Putamen (tissue), 1 donor: ENCODE measurements at regions not wholly inside any gene's neighbourhood (a gene's known extent, or its start where the extent isn't known, plus 50 kb on each side); places are given as distances from the start of the nearest gene placed in this dataset.

Source experiments
- DNase-seq: peaks from one replicate; pipeline ENCODE4 v3.0.0-alpha.2; 2016; ENCODE audit warnings: low spot score

DNA sequence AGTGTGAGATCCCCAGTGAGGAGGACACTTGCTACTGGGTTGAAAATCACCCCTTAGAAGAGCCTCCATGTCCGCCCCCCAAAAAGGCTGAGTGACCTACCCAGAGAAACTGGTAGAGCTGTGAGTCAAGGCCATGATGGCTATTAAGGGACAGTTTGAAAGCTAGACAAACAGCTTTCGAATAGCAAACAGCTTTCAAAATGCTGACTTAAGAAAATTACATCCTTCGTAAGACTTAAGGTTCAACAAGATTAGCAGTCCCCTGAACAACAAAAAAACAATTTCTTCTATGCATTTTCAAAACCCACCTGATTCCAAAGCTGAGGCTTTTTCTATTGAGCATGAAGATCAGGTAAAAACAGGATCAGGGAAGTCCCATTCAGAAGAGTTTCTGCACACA, 269.7 kb upstream of the SOX2 start:
- no peak for DNase-seq

DNA sequence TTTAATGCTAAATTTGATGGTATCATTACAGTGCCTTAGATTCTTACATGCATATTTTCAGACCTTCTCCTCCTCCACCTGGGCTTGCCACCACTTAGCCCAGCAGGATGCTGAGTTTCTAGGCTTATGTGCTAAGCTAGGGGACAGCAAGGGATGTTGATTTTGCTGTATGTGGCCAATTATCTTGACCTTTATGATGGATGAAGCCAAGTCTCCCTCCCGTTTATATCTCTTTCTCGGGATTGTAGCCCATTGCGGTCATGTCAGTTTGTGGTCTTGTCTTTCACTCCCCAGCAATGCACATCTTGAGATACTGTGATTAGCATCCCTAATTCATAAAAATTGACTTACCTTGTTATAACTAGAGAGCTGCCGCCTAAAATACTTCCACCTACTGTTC, 278.7 kb upstream of the SOX2 start:
- no peak for DNase-seq

DNA sequence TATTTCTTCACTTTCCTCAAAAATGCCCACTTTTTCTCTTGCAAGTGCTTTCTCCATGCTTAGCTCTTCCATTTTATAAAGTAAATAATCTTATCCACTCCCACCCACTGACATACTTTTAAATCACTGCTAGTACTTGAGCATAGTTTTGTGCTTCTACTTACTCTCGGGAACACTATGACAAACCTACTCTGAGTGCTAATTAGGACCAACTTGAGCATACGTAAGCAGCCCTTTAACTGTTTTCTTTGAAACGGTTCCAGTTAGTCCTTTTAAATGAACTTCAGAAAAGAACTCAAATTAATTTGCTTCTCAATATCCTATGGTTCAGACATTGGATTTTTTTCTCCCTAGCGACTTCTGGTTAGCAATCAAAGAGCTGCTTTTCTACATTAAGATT, 280.0 kb upstream of the SOX2 start:
- peak; percentile 59 for DNase-seq

DNA sequence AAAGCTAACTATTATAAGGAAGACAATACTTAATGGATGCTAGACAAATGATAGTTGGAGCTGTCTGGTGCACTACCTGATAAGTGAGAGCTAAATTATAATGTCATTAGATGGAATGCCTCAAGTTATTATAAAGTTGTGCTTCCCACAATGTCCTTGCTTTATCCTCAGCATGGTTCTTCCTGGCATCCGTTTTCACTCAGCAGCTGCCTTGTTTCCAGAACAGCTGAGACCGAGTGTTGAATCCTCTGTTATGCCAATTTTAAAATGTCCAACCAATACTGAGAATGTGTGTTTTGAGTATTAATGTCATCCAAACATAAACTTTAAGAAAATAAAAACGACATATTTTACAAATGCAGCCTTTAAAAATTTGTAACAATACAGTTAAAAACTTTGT, 286.7 kb upstream of the SOX2 start:
- DNase-seq = no peak

DNA sequence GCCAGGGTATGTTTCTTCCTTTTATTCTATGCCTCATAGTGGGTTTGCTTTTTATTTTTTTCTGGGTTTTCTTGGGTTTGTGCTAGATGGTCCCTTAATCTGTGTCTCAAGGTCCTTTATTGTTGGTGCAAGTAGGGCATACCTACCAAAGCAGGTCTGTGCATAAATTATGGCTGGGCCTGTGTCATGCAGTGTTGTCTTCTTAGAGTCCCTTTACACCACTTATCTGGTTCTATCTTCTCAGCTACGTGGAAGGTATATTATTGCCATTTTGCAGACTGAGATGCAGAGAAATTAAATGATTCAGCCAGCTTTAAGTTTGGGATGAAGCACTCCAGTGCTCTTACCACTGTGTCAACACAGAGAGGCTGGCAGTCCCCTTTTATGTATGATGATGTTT, 293.5 kb upstream of the SOX2 start:
- no peak for DNase-seq

DNA sequence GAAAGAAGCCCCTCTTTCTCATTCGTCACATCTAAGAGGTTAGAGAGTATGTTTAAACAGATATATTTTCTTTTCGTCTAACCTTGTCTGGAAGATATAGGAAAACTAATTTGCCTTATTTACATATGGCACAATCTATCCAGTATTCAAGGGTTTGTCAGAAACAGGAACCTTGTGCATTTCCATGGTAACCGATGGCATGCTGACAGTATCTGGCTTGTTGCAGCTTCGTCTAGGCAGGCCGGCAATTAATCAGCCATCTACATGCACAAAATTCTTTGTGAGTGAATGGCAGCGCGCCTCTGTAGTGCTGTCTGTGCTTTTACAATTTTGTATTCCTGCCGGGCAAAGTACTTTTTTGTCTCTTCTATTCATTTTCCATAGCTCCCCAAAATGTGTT, 294.0 kb upstream of the SOX2 start:
- peak; percentile 37 for DNase-seq

DNA sequence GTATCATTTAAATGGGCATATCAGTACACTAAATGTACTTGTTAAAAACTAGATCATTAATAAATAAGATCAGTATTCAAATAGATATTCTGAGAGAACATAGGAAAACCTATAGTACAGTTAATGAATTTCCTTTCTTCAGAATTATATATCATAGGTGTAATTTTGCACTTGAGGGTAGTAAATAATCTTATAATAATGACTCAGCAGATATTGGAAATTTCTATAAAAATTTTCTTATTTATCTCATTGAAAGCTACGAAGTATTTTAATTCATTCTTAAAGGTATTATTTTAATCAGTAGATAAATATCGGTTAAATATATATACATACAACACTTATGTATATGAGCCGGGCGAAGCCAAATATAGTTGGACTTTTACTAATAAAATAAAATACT, 300.9 kb upstream of the SOX2 start:
- DNase-seq = no peak

DNA sequence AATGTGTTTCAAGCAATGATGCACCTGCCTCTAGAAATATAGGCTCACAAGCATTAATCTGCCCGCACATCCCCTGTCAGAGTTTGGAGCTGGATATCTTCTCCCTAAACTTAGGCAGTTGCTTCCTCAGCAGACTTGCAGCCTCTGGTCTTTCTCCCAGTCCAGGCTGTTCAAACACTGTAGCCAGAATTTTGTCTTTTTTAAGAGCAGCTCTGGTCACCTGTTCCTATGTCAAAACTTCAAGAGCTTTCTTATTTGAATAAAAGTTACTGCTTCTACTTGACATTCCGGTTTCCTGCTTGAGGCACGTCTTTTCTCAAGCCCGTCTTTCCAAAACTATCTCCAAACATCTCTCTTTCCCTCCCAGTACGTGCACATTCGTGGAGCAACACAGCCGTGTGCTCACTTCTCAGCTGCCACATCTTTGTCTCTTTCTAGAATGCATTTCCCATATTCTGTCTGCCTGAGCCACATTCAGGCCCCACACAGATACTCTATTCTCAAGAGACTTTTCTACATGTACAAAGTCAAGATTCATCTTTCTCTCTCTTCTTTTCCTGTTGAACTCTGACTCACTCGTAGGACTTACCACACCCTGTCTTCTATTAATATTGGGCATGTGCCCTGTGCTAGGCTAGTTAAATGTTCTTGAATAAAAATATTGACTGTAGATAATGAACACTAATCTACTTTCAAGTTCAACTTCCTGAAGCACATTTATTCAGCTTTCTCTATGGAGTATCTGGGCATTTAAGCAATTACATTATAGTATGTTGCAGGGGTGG, 307.7 kb upstream of the SOX2 start:
- no peak for DNase-seq

DNA sequence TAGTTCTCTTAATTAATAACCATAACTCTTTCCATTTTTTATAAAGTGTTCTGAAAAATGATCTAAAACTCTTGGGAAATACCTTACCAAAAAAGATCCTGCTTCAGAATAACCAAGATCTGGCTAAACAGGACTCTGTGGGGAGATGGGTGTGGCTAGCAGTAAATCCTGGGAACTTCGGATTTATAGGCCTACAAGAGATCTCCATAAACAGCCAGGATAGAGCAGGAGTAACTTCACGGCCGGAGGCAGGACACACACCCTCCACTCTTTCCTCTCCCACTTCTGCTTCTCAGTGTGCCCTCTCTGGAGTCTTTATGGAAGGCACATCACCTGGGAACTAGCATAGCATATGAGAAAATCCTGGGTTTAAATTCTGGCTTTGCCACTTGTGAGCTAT, 309.4 kb upstream of the SOX2 start:
- no peak for DNase-seq

DNA sequence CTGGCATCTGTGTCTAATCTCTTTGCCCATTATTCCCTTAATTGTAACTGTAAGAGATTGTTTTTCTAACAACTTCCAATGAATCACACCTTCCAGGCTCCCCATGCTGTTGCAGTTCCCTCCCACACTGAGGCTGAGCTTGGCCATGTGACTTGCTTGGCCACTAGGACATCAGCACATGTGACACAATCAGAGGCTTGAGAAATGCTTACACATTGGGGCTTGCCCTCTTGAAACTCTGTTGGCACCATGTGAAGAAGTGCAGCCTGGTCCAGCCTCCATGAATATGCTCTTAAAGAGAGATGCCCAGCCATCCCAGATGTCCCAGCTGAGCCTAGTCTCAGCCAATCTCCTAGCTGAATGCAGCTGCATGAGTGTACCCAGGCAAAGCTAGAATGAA, 326.8 kb upstream of the SOX2 start:
- no peak for DNase-seq

DNA sequence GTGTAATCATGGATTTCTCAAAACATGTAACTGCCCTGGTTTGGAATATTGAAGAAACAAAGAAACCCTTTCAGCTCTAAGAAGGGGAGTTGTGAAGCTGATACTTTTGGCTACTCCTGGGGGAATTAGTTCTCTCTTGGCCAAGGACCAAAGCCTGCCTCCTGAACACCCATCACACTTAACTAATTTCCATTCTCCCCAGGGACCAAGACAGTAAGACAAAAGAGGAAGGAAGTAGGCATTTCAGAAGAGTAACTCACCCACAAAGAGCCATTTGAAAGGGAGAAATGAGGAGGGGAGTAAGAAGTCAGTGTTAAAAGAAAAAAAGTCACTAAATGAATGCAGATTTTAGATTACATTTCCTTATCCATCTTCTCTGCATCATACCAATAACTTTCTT, 328.0 kb upstream of the SOX2 start:
- no peak for DNase-seq

DNA sequence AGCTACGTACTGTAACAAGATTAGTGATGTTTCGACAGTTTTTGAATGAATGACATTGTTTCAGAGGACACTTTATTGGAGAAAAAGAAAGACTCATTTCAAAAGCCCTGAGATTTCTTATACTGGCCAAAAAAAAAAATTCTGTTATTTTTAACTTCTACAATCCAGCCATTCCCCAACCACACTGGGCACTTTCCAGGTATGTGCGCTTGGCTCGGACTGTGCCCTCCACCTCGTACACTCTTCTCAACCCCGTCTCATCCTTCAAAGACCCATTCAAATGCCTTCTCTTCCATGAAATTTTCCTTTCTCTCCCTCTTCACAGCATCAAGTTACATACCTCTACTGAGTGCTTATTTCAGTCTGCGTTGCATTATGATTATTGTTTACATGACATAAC, 328.5 kb upstream of the SOX2 start:
- no peak for DNase-seq

DNA sequence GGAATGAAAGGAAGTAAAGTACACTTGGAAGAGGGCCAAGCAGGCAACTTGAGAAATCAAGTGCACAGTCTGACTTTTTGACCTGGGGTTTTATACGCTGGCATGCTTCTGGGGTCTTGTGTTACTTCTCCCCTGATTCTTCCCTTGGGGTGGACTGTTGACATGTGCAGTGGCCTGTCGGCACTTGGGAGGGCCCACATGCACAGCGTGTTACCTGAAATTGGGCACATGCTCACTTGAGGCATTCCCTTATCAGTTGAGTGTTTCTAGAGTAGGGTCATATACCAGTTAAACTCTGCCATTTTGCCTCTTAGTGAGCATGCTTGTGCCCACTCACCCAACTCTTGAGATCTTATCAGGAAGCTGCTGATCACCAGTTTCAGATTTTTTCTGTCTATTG, 329.1 kb upstream of the SOX2 start:
- DNase-seq = no peak

DNA sequence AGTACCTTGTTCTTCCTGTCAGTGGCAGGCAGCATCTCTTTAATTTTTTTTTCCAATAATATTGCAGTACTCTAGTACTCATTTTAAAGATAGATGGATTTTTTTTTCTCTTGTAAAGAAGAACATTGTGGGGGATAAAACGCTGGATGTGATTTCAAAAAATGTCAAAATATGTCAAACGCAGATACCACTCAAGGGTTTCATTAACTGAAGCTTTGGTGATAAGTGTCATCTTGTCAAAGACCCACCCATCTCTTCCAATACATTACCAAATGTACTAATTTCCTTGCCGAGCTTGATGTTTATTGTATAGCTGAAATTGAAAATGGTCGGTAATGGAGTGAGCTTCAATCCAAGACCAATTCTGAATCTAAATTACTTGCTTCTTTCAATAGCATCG, 332.4 kb upstream of the SOX2 start:
- DNase-seq = no peak

DNA sequence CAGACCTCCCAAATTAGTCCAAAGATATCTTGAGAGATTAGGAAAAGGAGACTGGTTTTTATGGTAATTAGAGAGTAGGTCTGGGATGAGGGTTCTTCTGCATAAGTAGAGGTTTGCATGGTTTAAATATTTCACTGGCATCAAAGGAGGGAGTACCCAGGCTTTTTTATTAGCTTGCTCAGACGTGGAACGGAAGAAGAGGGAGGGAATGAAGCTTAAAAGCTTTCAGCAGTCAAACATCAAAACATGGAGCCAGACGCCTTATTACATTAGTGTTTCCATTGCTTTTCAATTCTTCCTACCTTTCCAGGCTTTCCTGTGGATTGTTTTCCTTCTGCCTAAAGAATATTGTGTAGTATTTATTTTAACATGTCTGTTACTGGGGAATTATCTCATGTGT, 342.1 kb upstream of the SOX2 start:
- DNase-seq = no peak

DNA sequence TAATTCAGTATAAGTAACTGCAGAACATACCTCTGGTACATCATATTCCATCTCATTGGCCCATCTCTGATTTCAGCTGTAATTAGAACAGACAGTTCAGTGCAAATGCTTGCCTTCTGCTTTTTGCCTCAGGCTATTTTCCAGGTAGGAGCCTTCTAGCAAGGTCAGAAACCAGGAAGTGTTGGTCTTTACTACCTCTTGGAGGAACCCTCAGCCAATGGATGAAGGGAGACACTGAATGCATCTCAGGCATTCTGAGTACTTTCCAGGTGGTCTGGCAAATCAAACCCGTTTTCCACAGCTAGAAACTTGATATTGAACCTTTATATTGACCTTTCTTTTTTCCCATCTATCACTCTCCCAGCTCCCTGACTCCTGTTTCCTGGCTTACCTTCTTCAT, 348.5 kb upstream of the SOX2 start:
- DNase-seq = no peak

DNA sequence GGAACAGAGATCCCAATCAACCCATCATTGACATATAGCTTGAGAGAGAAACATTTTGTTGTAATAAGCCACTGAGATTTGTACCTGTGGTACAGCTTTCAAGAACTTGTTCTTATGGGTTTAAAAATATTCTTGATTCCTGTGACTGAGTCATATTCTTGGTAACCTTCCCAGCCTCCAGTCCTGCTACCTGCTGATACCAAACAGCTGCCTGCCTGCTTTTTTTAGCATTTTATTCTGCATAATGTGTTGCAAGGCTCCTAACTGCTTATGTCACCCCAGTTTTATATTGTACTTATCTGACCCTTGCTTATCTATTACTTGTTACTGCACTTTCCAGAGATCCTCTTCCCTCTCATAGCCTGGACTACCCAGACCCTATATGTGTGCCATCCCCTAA, 349.3 kb upstream of the SOX2 start:
- DNase-seq = peak; percentile 59

DNA sequence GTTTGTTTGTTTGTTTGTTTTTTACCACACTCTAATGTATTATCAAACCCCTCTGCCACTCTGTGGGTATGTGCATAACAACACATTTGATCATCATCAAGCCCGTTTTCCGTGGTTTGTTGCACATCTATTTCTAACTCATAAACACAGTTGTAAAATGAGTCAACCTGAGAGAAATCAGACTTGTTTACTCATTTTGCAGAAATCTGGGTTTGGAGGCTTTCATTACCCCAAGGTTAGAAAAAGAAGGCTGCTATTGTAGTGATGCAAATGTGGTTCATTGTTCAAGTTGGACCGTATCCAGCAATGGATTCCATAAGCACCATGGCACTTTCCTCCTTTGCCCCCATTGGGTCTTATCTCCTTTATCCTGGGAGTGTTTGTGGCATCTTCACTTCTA, 353.2 kb upstream of the SOX2 start:
- no peak for DNase-seq

DNA sequence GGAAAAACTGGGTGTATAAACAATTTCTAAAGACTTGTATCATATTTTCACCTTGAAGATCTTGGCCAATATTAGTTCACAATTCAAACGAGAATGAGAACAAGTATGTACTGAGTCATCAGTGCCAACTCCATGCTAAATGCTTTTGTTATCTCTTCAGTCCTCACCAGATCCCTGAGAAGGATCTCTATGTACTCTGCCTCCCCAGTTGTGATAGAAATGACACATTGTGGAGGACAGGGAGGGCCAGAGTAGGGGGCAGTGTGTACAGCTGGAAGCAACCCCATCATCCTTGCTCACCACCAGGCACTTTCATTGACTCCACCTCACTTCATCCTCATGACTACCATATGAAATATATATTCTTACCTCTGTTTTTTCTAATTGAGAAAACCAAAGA, 353.7 kb upstream of the SOX2 start:
- no peak for DNase-seq

DNA sequence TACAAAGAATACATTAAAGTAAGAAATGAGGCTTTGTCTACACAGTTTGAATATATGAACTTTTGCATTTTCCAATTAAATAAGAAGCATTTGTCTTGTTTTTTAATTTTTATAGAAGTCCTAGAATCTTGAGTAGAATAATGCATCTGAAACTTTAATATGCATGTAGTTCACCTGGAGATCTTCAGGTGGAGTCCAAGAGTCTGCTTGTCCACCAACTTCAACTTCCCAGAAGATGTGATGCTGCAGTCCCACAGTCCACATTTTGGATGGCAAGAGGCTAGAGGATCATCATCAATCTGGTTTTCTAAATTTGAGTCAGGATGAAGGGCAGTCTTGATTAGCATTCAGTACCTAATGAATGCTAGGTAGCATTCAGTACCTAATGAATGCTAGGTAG, 357.6 kb upstream of the SOX2 start:
- no peak for DNase-seq

DNA sequence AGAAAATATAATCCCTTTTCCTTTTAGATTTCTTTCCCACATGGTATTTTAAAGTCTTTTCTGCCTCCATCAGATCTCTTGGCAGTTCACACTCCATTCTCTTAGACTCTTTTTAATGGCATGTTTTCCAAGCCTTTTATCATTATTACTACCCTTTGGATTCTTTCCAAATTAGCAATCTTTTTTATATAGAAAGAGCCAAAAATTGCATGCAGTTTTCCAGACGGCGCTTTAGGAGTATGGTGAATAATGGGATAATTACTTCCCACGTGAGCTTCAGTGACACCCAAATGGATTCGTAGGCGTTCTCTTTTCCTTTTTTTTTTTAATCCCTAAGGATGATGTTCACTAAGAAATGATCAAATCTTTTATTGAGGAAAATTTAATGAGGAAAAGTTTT, 354.8 kb upstream of the DNAJC19 start:
- no peak for DNase-seq

DNA sequence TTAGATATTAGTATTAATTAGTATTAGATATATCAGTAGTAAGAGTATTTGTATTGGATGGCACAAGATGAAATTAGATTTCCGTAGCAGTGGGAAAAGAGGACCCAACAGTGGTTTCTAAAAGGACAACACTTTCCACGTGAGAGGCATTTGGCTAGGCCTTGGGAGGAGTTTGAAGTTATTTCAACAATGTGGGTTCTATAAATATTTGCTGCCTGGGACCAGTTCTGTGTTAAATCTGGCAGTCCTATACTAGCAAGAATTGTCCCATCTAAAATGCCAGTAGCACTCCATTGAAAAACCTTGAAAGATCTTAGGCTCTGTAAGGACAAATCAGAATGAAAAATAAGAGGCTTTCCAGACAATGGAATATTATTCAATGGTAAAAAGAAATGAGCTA, 347.1 kb upstream of the DNAJC19 start:
- no peak for DNase-seq

DNA sequence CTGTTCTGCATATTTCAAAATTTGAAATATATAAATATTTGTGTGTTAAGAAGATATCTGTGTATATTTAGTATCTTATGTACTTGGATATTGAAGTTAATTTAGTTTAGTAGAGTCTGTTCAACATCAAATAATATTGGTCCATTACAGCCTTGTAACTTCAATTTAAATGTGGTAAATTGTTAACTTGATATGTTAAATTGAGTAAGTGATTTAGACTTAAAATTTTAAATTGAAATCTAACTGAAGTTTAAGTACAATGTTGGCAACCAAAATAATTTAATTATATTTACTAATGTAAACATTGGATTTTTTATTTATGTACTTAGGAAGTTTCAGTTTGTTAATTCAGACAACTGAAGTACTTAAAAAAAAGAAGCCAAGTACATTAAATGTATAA, 343.9 kb upstream of the DNAJC19 start:
- DNase-seq = no peak

DNA sequence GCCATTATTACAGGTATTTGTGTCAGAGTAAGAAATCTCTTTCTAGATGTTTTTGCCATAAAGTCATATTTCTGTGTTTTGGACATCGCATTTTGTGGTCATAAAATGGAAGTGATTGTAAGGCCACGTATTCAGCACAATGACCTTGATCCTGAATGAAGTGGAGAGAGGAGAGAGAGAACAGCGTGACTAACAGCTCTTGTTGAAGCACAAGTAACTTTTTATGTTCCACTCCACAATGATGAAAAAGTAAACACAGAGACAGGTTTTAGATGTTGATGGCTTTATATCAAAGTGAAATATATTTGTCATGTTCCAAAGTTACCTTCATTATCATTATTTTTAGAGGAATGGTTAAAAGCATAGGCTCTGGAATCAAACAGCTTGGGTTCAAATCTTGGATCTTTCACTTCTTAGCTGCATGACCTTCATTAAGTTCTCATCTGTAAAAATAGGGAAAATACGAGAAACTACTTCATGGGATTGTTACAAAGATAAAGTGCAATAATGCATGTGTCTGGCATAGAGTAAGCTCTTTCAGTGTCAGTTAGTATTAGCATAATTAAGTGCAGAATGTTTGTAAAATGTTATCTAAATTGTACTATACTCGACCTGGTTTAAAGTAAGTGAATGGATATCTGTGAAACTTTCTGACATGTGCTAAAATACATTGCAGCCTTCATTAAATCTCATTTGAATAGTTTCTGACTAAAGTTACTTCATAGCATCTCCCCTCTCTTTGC, 341.5 kb upstream of the DNAJC19 start:
- DNase-seq = no peak
